PC-9 (cell line): ENCODE measurements at regions not wholly inside any gene's neighbourhood (a gene's known extent, or its start where the extent isn't known, plus 50 kb on each side); places are given as distances from the start of the nearest gene placed in this dataset.

ENCODE experiments used
- BruUV-seq: library from RNA; stranded (reverse); fragments of 400-500 nt; replicated peaks from 2 replicates; lab custom pipeline; 2021; lab: Mats Ljungman, UMichigan
- CTCF ChIA-PET: fragments of 300-600 bp; sonication (Branson Sonifier 250); formaldehyde crosslinking; loops from one replicate; lab custom pipeline; 2022; ENCODE audit warnings: antibody characterized with exemption; lab: Charles Lee
- POLR2A ChIA-PET: fragments of 300-600 bp; sonication (Branson Sonifier 250); formaldehyde crosslinking; loops from one replicate; lab custom pipeline; 2022; ENCODE audit warnings: antibody characterized with exemption; ENCODE audit not compliant: unreplicated experiment; lab: Charles Lee
- DNase-seq, 2 experiments: peaks; one replicate each; pipeline versions ENCODE4 v3.0.0 to v3.0.0-alpha.2; 2015 to 2022; ENCODE audit warnings: mixed read lengths in 1 of 2
- H2AFZ ChIP-seq: fragments of 200-600 bp; sonication (generic); 2 replicates; pipeline ENCODE4 v1.8.1; 2017; ENCODE audit warnings: antibody characterized with exemption
- H3F3A ChIP-seq: fragments of 200-600 bp; sonication (generic); 2 replicates; pipeline ENCODE4 v1.8.1; 2017; ENCODE audit warnings: antibody characterized with exemption, mild to moderate bottlenecking, low read depth; ENCODE audit not compliant: insufficient read depth
- H3K27ac ChIP-seq: fragments of 200-600 bp; sonication (generic); 2 replicates; pipeline ENCODE4 v1.6.1; 2016; ENCODE audit warnings: mixed run types
- H3K27me3 ChIP-seq: fragments of 200-600 bp; sonication (generic); 2 replicates; pipeline ENCODE4 v1.6.1; 2016; ENCODE audit warnings: low read depth, mixed run types; ENCODE audit not compliant: insufficient read depth
- H3K36me3 ChIP-seq: fragments of 200-600 bp; sonication (generic); 2 replicates; pipeline ENCODE4 v1.6.1; 2016; ENCODE audit warnings: low read depth, mixed run types
- H3K4me1 ChIP-seq: fragments of 200-600 bp; sonication (generic); replicated peaks from 2 replicates; pipeline ENCODE4 v1.6.1; 2016; ENCODE audit warnings: mixed run types; ENCODE audit not compliant: insufficient read depth
- H3K4me2 ChIP-seq: fragments of 200-600 bp; sonication (generic); 2 replicates; pipeline ENCODE4 v1.6.1; 2017; ENCODE audit warnings: mixed run types
- H3K4me3 ChIP-seq: fragments of 200-600 bp; sonication (generic); 2 replicates; pipeline ENCODE4 v1.6.1; 2016; ENCODE audit warnings: mixed run types
- H3K79me2 ChIP-seq: fragments of 200-600 bp; sonication (generic); 2 replicates; pipeline ENCODE4 v1.6.1; 2017; ENCODE audit warnings: low read depth, mixed run types
- H3K9me2 ChIP-seq: fragments of 200-600 bp; sonication (generic); 2 replicates; pipeline ENCODE4 v1.8.1; 2017; ENCODE audit warnings: mild to moderate bottlenecking; ENCODE audit not compliant: insufficient read depth
- H3K9me3 ChIP-seq: fragments of 200-600 bp; sonication (generic); 2 replicates; pipeline ENCODE4 v1.8.1; 2016; ENCODE audit warnings: low read depth; ENCODE audit not compliant: insufficient read depth
- H4K20me1 ChIP-seq: fragments of 200-600 bp; sonication (generic); 2 replicates; pipeline ENCODE4 v1.8.1; 2017; ENCODE audit not compliant: insufficient read depth
- CTCF ChIP-seq: fragments of 200-600 bp; sonication (generic); conservative IDR thresholded peaks from 2 replicates; pipeline ENCODE4 v1.6.1; 2017; ENCODE audit warnings: mixed run types, antibody characterized with exemption, mild to moderate bottlenecking, moderate library complexity
- EZH2 ChIP-seq: fragments of 200-600 bp; sonication (generic); IDR thresholded peaks from 2 replicates; pipeline ENCODE4 v1.8.0; 2017; ENCODE audit warnings: antibody characterized with exemption, low read depth
- intact Hi-C: fragments of 100-400 bp; cut with micrococcal nuclease; formaldehyde crosslinking; loops from one replicate; pipeline ENCODE4 v1.10.0; 2022; ENCODE audit not compliant: unreplicated experiment

GRCh38 chr17:13753771-13754170, 152.0 kb upstream of the HS3ST3A1 start:
- H3K4me1 ChIP-seq, result no peaks in the 10 kb centered on the region
- no peaks in the 10 kb centered on the region for H3K9me3 ChIP-seq
- no peaks in the 10 kb centered on the region for H3K79me2 ChIP-seq
- no peak overlapping the region for H3K4me3 ChIP-seq
- H3K27me3 ChIP-seq, result peaks cover 7% of the 10 kb centered on the region
- intact Hi-C loops, result no loop called here
- H2AFZ ChIP-seq, result no peak overlapping the region
- TF ChIP-seq CTCF, result no peak
- no peak for TF ChIP-seq EZH2
- no TSS peak for BruUV-seq
- no peak overlapping the region for H3K27ac ChIP-seq
- ChIA-PET POLR2A (no interaction called here), CTCF (no interaction called here)
- no peaks in the 10 kb centered on the region for H3K9me2 ChIP-seq
- no peaks in the 10 kb centered on the region for H3F3A ChIP-seq
- H3K36me3 ChIP-seq, result no peaks in the 10 kb centered on the region
- H4K20me1 ChIP-seq, result no peaks in the 10 kb centered on the region
- no peak for DNase-seq
- H3K4me2 ChIP-seq, result no peak overlapping the region

GRCh38 chr17:13755851-13756250, 154.1 kb upstream of the HS3ST3A1 start:
- TF ChIP-seq CTCF (no peak), EZH2 (no peak)
- intact Hi-C loops, result no loop called here
- Histone ChIP-seq H3K9me2 (no peaks in the 10 kb centered on the region), H3K36me3 (no peaks in the 10 kb centered on the region), H3K79me2 (no peaks in the 10 kb centered on the region), H3K27me3 (peaks cover 7% of the 10 kb centered on the region), H3K4me1 (no peaks in the 10 kb centered on the region), H3F3A (no peaks in the 10 kb centered on the region), H3K27ac (no peak overlapping the region), H3K4me3 (no peak overlapping the region), H2AFZ (no peak overlapping the region), H3K4me2 (no peak overlapping the region), H3K9me3 (no peaks in the 10 kb centered on the region), H4K20me1 (no peaks in the 10 kb centered on the region)
- no TSS peak for BruUV-seq
- no peak for DNase-seq
- POLR2A ChIA-PET, result no interaction called here
- CTCF ChIA-PET, result no interaction called here

- no TSS peak for BruUV-seq
- no peak for DNase-seq
- ChIA-PET POLR2A (interaction anchor here (0.6 kb wide), 1 partner anchor 342 kb away, joined by 3 read pairs; no protein-coding TSS in a partner anchor), CTCF (no interaction called here)
- Histone ChIP-seq H4K20me1 (no peaks in the 10 kb centered on the region), H3K27me3 (peaks cover 4% of the 10 kb centered on the region), H3K9me3 (no peaks in the 10 kb centered on the region), H3F3A (no peaks in the 10 kb centered on the region), H3K4me2 (no peak overlapping the region), H3K9me2 (no peaks in the 10 kb centered on the region), H3K27ac (no peak overlapping the region), H3K4me1 (no peaks in the 10 kb centered on the region), H3K79me2 (no peaks in the 10 kb centered on the region), H2AFZ (no peak overlapping the region), H3K36me3 (no peaks in the 10 kb centered on the region), H3K4me3 (no peak overlapping the region)
- no peak for TF ChIP-seq CTCF
- no peak for TF ChIP-seq EZH2
- intact Hi-C loops, result no loop called here
These were observed 155.0 kb upstream of the HS3ST3A1 start for GRCh38 chr17:13756763-13757162.
